SK-N-DZ (cell line): ENCODE measurements at regions not wholly inside any gene's neighbourhood (a gene's known extent, or its start where the extent isn't known, plus 50 kb on each side); places are given as distances from the start of the nearest gene placed in this dataset.
A peak's percentile ranks its signal among the peaks of the same experiment; 100 is the strongest.
"Not testable (repeated sequence)": the region's sequence is repeated elsewhere in the genome, so short reads cannot be mapped to it uniquely, and the experiment has no call there.

Source experiments
- DNase-seq: peaks from one replicate; pipeline ENCODE4 v3.0.0-alpha.2; 2015; ENCODE audit warnings: low spot score

GRCh38 chr5:172548981-172549687, 91.9 kb upstream of the NEURL1B start:
- DNase-seq, result no peak

GRCh38 chr5:172548311-172548731, 92.7 kb upstream of the NEURL1B start:
- DNase-seq, result no peak

- no peak for DNase-seq
These were observed 91.9 kb upstream of the SH3PXD2B start for GRCh38 chr5:172546196-172546595.

- no peak for DNase-seq
These were observed 91.0 kb upstream of the SH3PXD2B start for GRCh38 chr5:172545291-172545801.

GRCh38 chr5:172544371-172545095, 90.2 kb upstream of the SH3PXD2B start:
- DNase-seq, result no peak

- DNase-seq, result no peak
These were observed 89.4 kb upstream of the SH3PXD2B start for GRCh38 chr5:172543484-172544298.

- DNase-seq, result no peak
These were observed 88.4 kb upstream of the SH3PXD2B start for GRCh38 chr5:172542651-172543131.

- no peak for DNase-seq
These were observed 87.4 kb upstream of the SH3PXD2B start for GRCh38 chr5:172541773-172542136.

GRCh38 chr5:172541099-172541772, 86.9 kb upstream of the SH3PXD2B start:
- peak; percentile 83 for DNase-seq

- no peak for DNase-seq
These were observed 86.0 kb upstream of the SH3PXD2B start for GRCh38 chr5:172540099-172540870.

GRCh38 chr5:172535108-172535445, 80.8 kb upstream of the SH3PXD2B start:
- no peak for DNase-seq

GRCh38 chr5:172534229-172535107, 80.1 kb upstream of the SH3PXD2B start:
- DNase-seq, result no peak

GRCh38 chr5:172533399-172534228, 79.3 kb upstream of the SH3PXD2B start:
- no peak for DNase-seq

- no peak for DNase-seq
These were observed 78.7 kb upstream of the SH3PXD2B start for GRCh38 chr5:172533058-172533398.

GRCh38 chr5:172532439-172532838, 78.1 kb upstream of the SH3PXD2B start:
- not testable (repeated sequence) for DNase-seq

GRCh38 chr5:172531704-172532026, 77.3 kb upstream of the SH3PXD2B start:
- DNase-seq, result no peak

- DNase-seq, result no peak
These were observed 76.8 kb upstream of the SH3PXD2B start for GRCh38 chr5:172530878-172531703.

GRCh38 chr5:172530406-172530805, 76.1 kb upstream of the SH3PXD2B start:
- DNase-seq, result no peak
